ENCODE measurements at regions not wholly inside any gene's neighbourhood (a gene's known extent, or its start where the extent isn't known, plus 50 kb on each side); places are given as distances from the start of the nearest gene placed in this dataset.

DNA sequence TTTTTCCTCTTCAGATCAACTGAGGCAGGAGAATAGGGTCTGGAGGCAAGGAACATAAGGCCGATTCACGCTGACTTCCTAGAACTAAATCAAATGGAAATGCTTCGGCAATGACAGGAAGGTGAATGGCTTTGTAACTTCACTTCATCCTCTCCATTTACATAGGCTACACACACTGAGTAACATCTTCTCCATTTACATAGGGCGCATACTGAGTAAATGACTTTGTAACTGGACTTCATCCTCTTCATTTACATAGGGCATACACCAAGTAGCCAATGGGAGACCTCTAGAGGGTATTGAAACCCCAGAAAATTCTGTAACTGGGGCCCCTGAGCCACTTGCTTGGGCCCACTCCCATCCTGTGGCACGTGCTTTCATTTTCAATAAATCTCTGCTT lies 71.0 kb upstream of the CPSF6 start:
- H3K9ac ChIP-seq (ENCODE audit: low read depth, low read length, poor library complexity): no peak overlapping the region
- peaks cover 0 to under 1% of the 10 kb centered on the region in 2 donors for H3K4me1 ChIP-seq (ENCODE audit: control insufficient read depth in 2 of 2, insufficient read depth in 1 of 2, low read depth in 1 of 2, low read length in 2 of 2)
- no peak overlapping the region for H2BK5ac ChIP-seq (ENCODE audit: low read length)
- no peak overlapping the region for H3K27ac ChIP-seq (replicated peaks; ENCODE audit: low read length)
- H2BK15ac ChIP-seq (ENCODE audit: low read length): no peak overlapping the region
- no peaks in the 10 kb centered on the region for H3K79me1 ChIP-seq (ENCODE audit: low read depth, low read length)
- no peak overlapping the region for H3K18ac ChIP-seq (ENCODE audit: low read length)
- no peak overlapping the region for H3K4me2 ChIP-seq (ENCODE audit: insufficient read depth, low read length, poor library complexity, severe bottlenecking)
- H2BK12ac ChIP-seq (ENCODE audit: low read length): no peak overlapping the region
- no peak overlapping the region for H3K23ac ChIP-seq (ENCODE audit: low read depth, low read length, poor library complexity)
- peaks cover 0 to 3% (median 0%) of the 10 kb centered on the region in 3 experiments for H3K27me3 ChIP-seq (ENCODE audit: control insufficient read depth in 3 of 3, insufficient read depth in 3 of 3, low read depth in 1 of 3, low read length in 3 of 3)
- no peak overlapping the region for H3K14ac ChIP-seq (ENCODE audit: low read length)
- no peak for DNase-seq (ENCODE audit: low spot score)
- no peak overlapping the region for H3K4me3 ChIP-seq (ENCODE audit: low read length in 2 of 2)
- H2AFZ ChIP-seq (ENCODE audit: low read length): no peak overlapping the region
- H3K9me3 ChIP-seq (replicated peaks in 1 of 2; ENCODE audit: control insufficient read depth in 2 of 2, insufficient read depth in 1 of 2, low read depth in 1 of 2, low read length in 2 of 2): no peaks in the 10 kb centered on the region
- H4K91ac ChIP-seq (ENCODE audit: low read depth, low read length, poor library complexity): no peak overlapping the region
- H3K4ac ChIP-seq (ENCODE audit: low read length): no peak overlapping the region
- no CpG with 5 or more reads among the region's 5 CpGs for WGBS, 2 donors (ENCODE audit: extremely low coverage in 2 of 2, insufficient read length in 2 of 2, insufficient replicate concordance in 1 of 2)
- H3K36me3 ChIP-seq (replicated peaks in 1 of 2; ENCODE audit: control insufficient read depth in 2 of 2, insufficient read depth in 2 of 2, low read length in 2 of 2): no peaks in the 10 kb centered on the region
- no peak overlapping the region for H2BK120ac ChIP-seq (ENCODE audit: low read depth, low read length)
- H2AK5ac ChIP-seq (ENCODE audit: low read depth, low read length): no peak overlapping the region
- no peak overlapping the region for H4K8ac ChIP-seq (ENCODE audit: low read depth, low read length)

DNA sequence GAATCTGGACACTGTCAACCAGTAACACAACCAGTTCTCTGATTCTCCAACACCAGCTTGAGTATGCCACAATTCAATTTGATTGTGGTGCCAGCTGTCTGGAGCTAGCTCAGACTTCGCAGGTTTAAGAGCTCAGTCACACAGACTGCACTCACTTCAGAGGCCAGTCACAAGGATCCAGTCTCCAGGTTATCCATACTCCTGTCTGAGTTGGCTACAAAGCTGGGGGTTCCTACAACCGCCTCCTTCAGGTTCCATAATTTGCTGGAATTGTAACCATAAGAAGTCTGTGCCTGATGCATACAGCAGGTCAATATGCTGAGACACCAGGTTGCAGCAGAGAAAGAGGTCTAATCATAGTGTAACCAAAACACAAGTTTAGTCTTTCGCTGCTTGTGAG lies 70.5 kb upstream of the CPSF6 start:
- Histone ChIP-seq H3K27ac (replicated peaks; ENCODE audit: low read length) (no peak overlapping the region), H3K9me3 (replicated peaks in 1 of 2; ENCODE audit: control insufficient read depth in 2 of 2, insufficient read depth in 1 of 2, low read depth in 1 of 2, low read length in 2 of 2) (no peaks in the 10 kb centered on the region), H3K9ac (ENCODE audit: low read depth, low read length, poor library complexity) (no peak overlapping the region), H2BK5ac (ENCODE audit: low read length) (no peak overlapping the region), H3K4ac (ENCODE audit: low read length) (no peak overlapping the region), H2BK12ac (ENCODE audit: low read length) (no peak overlapping the region), H2BK15ac (ENCODE audit: low read length) (no peak overlapping the region), H3K27me3 (ENCODE audit: control insufficient read depth in 3 of 3, insufficient read depth in 3 of 3, low read depth in 1 of 3, low read length in 3 of 3) (peaks cover 0 to 3% (median 0%) of the 10 kb centered on the region in 3 experiments), H4K8ac (ENCODE audit: low read depth, low read length) (no peak overlapping the region), H3K4me2 (ENCODE audit: insufficient read depth, low read length, poor library complexity, severe bottlenecking) (no peak overlapping the region), H2AFZ (ENCODE audit: low read length) (no peak overlapping the region), H2AK5ac (ENCODE audit: low read depth, low read length) (no peak overlapping the region), H3K4me1 (ENCODE audit: control insufficient read depth in 2 of 2, insufficient read depth in 1 of 2, low read depth in 1 of 2, low read length in 2 of 2) (peaks cover 3% of the 10 kb centered on the region in 2 donors), H2BK120ac (ENCODE audit: low read depth, low read length) (no peak overlapping the region), H3K23ac (ENCODE audit: low read depth, low read length, poor library complexity) (no peak overlapping the region), H4K91ac (ENCODE audit: low read depth, low read length, poor library complexity) (no peak overlapping the region), H3K4me3 (ENCODE audit: low read length in 2 of 2) (no peak overlapping the region), H3K36me3 (replicated peaks in 1 of 2; ENCODE audit: control insufficient read depth in 2 of 2, insufficient read depth in 2 of 2, low read length in 2 of 2) (no peaks in the 10 kb centered on the region), H3K18ac (ENCODE audit: low read length) (no peak overlapping the region), H3K14ac (ENCODE audit: low read length) (no peak overlapping the region), H3K79me1 (ENCODE audit: low read depth, low read length) (no peaks in the 10 kb centered on the region)
- no peak for DNase-seq (ENCODE audit: low spot score)
- WGBS, 2 donors (ENCODE audit: extremely low coverage in 2 of 2, insufficient read length in 2 of 2, insufficient replicate concordance in 1 of 2): no CpG with 5 or more reads among the region's 3 CpGs

DNA sequence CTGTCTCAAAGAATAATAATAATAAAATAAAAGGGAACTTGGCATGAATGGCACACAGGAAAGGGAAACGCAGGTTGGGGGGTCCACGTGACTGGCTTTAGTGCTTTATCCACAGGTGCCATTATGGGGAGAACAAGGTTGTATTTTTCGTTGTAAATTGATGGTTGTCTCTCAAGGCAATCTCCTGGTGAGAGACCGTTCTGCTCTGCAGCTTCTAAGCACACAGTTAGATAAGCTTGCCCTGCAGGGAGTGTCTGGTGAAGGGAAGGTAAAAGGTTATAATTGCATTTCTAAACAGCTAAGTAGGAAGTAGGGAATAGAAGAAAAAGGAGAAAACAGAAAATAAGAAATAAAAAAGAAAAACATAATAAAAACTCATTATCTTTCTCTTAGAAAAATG lies 69.1 kb upstream of the CPSF6 start:
- Histone ChIP-seq H3K4ac (ENCODE audit: low read length) (no peak overlapping the region), H3K79me1 (ENCODE audit: low read depth, low read length) (no peaks in the 10 kb centered on the region), H3K9me3 (replicated peaks in 1 of 2; ENCODE audit: control insufficient read depth in 2 of 2, insufficient read depth in 1 of 2, low read depth in 1 of 2, low read length in 2 of 2) (no peaks in the 10 kb centered on the region), H3K14ac (ENCODE audit: low read length) (no peak overlapping the region), H2BK12ac (ENCODE audit: low read length) (no peak overlapping the region), H3K18ac (ENCODE audit: low read length) (no peak overlapping the region), H2BK5ac (ENCODE audit: low read length) (no peak overlapping the region), H2AFZ (ENCODE audit: low read length) (no peak overlapping the region), H3K23ac (ENCODE audit: low read depth, low read length, poor library complexity) (no peak overlapping the region), H3K4me1 (ENCODE audit: control insufficient read depth in 2 of 2, insufficient read depth in 1 of 2, low read depth in 1 of 2, low read length in 2 of 2) (peaks cover 3% of the 10 kb centered on the region in 2 donors), H3K9ac (ENCODE audit: low read depth, low read length, poor library complexity) (no peak overlapping the region), H2BK120ac (ENCODE audit: low read depth, low read length) (no peak overlapping the region), H2AK5ac (ENCODE audit: low read depth, low read length) (no peak overlapping the region), H2BK15ac (ENCODE audit: low read length) (no peak overlapping the region), H4K8ac (ENCODE audit: low read depth, low read length) (no peak overlapping the region), H3K4me2 (ENCODE audit: insufficient read depth, low read length, poor library complexity, severe bottlenecking) (no peak overlapping the region), H3K36me3 (replicated peaks in 1 of 2; ENCODE audit: control insufficient read depth in 2 of 2, insufficient read depth in 2 of 2, low read length in 2 of 2) (no peaks in the 10 kb centered on the region), H4K91ac (ENCODE audit: low read depth, low read length, poor library complexity) (no peak overlapping the region), H3K27ac (replicated peaks; ENCODE audit: low read length) (no peak overlapping the region), H3K4me3 (ENCODE audit: low read length in 2 of 2) (no peak overlapping the region), H3K27me3 (ENCODE audit: control insufficient read depth in 3 of 3, insufficient read depth in 3 of 3, low read depth in 1 of 3, low read length in 3 of 3) (no peaks in the 10 kb centered on the region)
- no peak for DNase-seq (ENCODE audit: low spot score)
- no CpG with 5 or more reads among the region's 4 CpGs for WGBS, 2 donors (ENCODE audit: extremely low coverage in 2 of 2, insufficient read length in 2 of 2, insufficient replicate concordance in 1 of 2)

- no peak overlapping the region for H3K18ac ChIP-seq (ENCODE audit: low read length)
- H3K27ac ChIP-seq (replicated peaks; ENCODE audit: low read length): no peak overlapping the region
- H2BK5ac ChIP-seq (ENCODE audit: low read length): no peak overlapping the region
- no peaks in the 10 kb centered on the region for H3K79me1 ChIP-seq (ENCODE audit: low read depth, low read length)
- H2BK12ac ChIP-seq (ENCODE audit: low read length): no peak overlapping the region
- peaks cover 0 to 2% of the 10 kb centered on the region in 2 donors for H3K9me3 ChIP-seq (replicated peaks in 1 of 2; ENCODE audit: control insufficient read depth in 2 of 2, insufficient read depth in 1 of 2, low read depth in 1 of 2, low read length in 2 of 2)
- no peak overlapping the region for H3K23ac ChIP-seq (ENCODE audit: low read depth, low read length, poor library complexity)
- no peaks in the 10 kb centered on the region for H3K36me3 ChIP-seq (replicated peaks in 1 of 2; ENCODE audit: control insufficient read depth in 2 of 2, insufficient read depth in 2 of 2, low read length in 2 of 2)
- H3K9ac ChIP-seq (ENCODE audit: low read depth, low read length, poor library complexity): no peak overlapping the region
- no peak overlapping the region for H2AFZ ChIP-seq (ENCODE audit: low read length)
- no peak overlapping the region for H3K4me3 ChIP-seq (ENCODE audit: low read length in 2 of 2)
- H3K27me3 ChIP-seq (ENCODE audit: control insufficient read depth in 3 of 3, insufficient read depth in 3 of 3, low read depth in 1 of 3, low read length in 3 of 3): no peaks in the 10 kb centered on the region
- no peak for DNase-seq (ENCODE audit: low spot score)
- no peak overlapping the region for H3K4me2 ChIP-seq (ENCODE audit: insufficient read depth, low read length, poor library complexity, severe bottlenecking)
- no peak overlapping the region for H2BK15ac ChIP-seq (ENCODE audit: low read length)
- no CpG with 5 or more reads among the region's 6 CpGs for WGBS, 2 donors (ENCODE audit: extremely low coverage in 2 of 2, insufficient read length in 2 of 2, insufficient replicate concordance in 1 of 2)
- H3K4me1 ChIP-seq (ENCODE audit: control insufficient read depth in 2 of 2, insufficient read depth in 1 of 2, low read depth in 1 of 2, low read length in 2 of 2): peaks cover 3% of the 10 kb centered on the region in 2 donors
- no peak overlapping the region for H2AK5ac ChIP-seq (ENCODE audit: low read depth, low read length)
- no peak overlapping the region for H4K8ac ChIP-seq (ENCODE audit: low read depth, low read length)
- H3K14ac ChIP-seq (ENCODE audit: low read length): no peak overlapping the region
- H2BK120ac ChIP-seq (ENCODE audit: low read depth, low read length): no peak overlapping the region
- no peak overlapping the region for H3K4ac ChIP-seq (ENCODE audit: low read length)
- no peak overlapping the region for H4K91ac ChIP-seq (ENCODE audit: low read depth, low read length, poor library complexity)
These were observed 67.5 kb upstream of the CPSF6 start for GRCh38 chr12:69171881-69172280.
